Psoas muscle (tissue), 7 donors: ENCODE measurements at regions not wholly inside any gene's neighbourhood (a gene's known extent, or its start where the extent isn't known, plus 50 kb on each side); places are given as distances from the start of the nearest gene placed in this dataset.

Source experiments
- ATAC-seq, 4 donors: fragments of 200-7000 bp; cut with Tn5 transposase; one replicate each; pipeline ENCODE4 v1.9.1; 2020; ENCODE audit warnings: moderate library complexity in 3 of 4, mild to moderate bottlenecking in 2 of 4
- DNase-seq, 2 donors: peaks; one replicate each; pipeline ENCODE4 v3.0.0-alpha.2; 2020
- H3K27ac ChIP-seq: fragments of 200-600 bp; one replicate; pipeline ENCODE4 v1.8.0; 2022
- H3K27me3 ChIP-seq, 3 donors: fragments of 200-600 bp in 1 of 3; one replicate each; pipeline versions ENCODE4 v1.6.1 to v1.8.0; 2013 to 2022; ENCODE audit warnings: low read length in 2 of 3, mild to moderate bottlenecking in 2 of 3, moderate library complexity in 1 of 3; ENCODE audit not compliant: insufficient read depth in 3 of 3
- H3K36me3 ChIP-seq, 2 donors: fragments of 200-600 bp in 1 of 2; one replicate each; pipeline versions ENCODE4 v1.6.1 to v1.8.0; 2013 to 2022; ENCODE audit warnings: low read depth in 1 of 2, mild to moderate bottlenecking in 1 of 2, moderate library complexity in 1 of 2; ENCODE audit not compliant: insufficient read depth in 1 of 2
- H3K4me1 ChIP-seq: fragments of 200-600 bp; one replicate; pipeline ENCODE4 v1.8.0; 2022
- H3K4me3 ChIP-seq: fragments of 200-600 bp; one replicate; pipeline ENCODE4 v1.8.0; 2022; ENCODE audit warnings: mild to moderate bottlenecking
- H3K9me3 ChIP-seq: fragments of 200-600 bp; one replicate; pipeline ENCODE4 v1.8.0; 2022
- CTCF ChIP-seq: fragments of 200-600 bp; IDR thresholded peaks from one replicate; pipeline ENCODE4 v1.8.0; 2022; ENCODE audit warnings: antibody characterized with exemption
- WGBS, 3 donors: extraction: QIAGEN DNeasy Blood & Tissue Kit; methylation state at CpG; one replicate each; pipeline versions ENCODE4 v1.1.6 to v1.1.7; 2013; 5-methylcytosine and 5-hydroxymethylcytosine counted together
- intact Hi-C, 2 donors: fragments of 100-400 bp; cut with DNase I; formaldehyde crosslinking; loops; one replicate each; pipeline versions ENCODE4 v1.11.0 to v1.14.2; 2022
- donor health status: healthy with polysubstance abuse.
- donor health status: DM: no; HTN: no; CAD: no; lungs with moderate emphysema.
- donor health status: Bipolar disorder and iron deficiency.
- donor health status: healthy.
- donor health status: DM: yes; HTN: yes; CAD: no.
- donor health status: DM: no; HTN: no; CAD: no.
- donor health status: DM: yes; HTN: yes; CAD: no.

GRCh38 chr4:112776535-112776934 lies 139.6 kb downstream of the LARP7 start:
- no peak for DNase-seq
- H3K4me1 ChIP-seq, result no peaks in the 10 kb centered on the region
- no peak overlapping the region for H3K27ac ChIP-seq
- TF ChIP-seq CTCF, result no peak
- no peaks in the 10 kb centered on the region for H3K27me3 ChIP-seq
- no peaks in the 10 kb centered on the region for H3K9me3 ChIP-seq
- ATAC-seq, result no peak
- intact Hi-C loops, result no loop called here
- H3K36me3 ChIP-seq, result no peaks in the 10 kb centered on the region
- H3K4me3 ChIP-seq, result no peak overlapping the region
- WGBS, 3 donors, result 91 to 94% (median 94%) methylated on average over 1 of the region's 1 CpG

- DNase-seq, result no peak
- Histone ChIP-seq H3K4me3 (no peak overlapping the region), H3K27me3 (no peaks in the 10 kb centered on the region), H3K4me1 (no peaks in the 10 kb centered on the region), H3K27ac (no peak overlapping the region), H3K9me3 (no peaks in the 10 kb centered on the region), H3K36me3 (no peaks in the 10 kb centered on the region)
- no peak for ATAC-seq
- 91 to 93% (median 92%) methylated on average over 7 of the region's 7 CpGs for WGBS, 3 donors
- no peak for TF ChIP-seq CTCF
- intact Hi-C loops, result no loop called here
Measured at GRCh38 chr4:112778520-112778919, 141.6 kb downstream of the LARP7 start.

- intact Hi-C loops, result no loop called here
- WGBS, 3 donors, result 60 to 90% (median 67%) methylated on average over 2 of the region's 2 CpGs
- ATAC-seq (no peak), DNase-seq (no peak)
- Histone ChIP-seq H3K4me1 (no peaks in the 10 kb centered on the region), H3K4me3 (no peak overlapping the region), H3K9me3 (no peaks in the 10 kb centered on the region), H3K27me3 (no peaks in the 10 kb centered on the region), H3K27ac (no peak overlapping the region), H3K36me3 (no peaks in the 10 kb centered on the region)
- no peak for TF ChIP-seq CTCF
Measured at GRCh38 chr4:112793033-112793432, 156.1 kb downstream of the LARP7 start.

- intact Hi-C loops, result no loop called here
- no peak for DNase-seq
- Histone ChIP-seq H3K27me3 (no peaks in the 10 kb centered on the region), H3K4me3 (no peak overlapping the region), H3K27ac (no peak overlapping the region), H3K9me3 (no peaks in the 10 kb centered on the region), H3K4me1 (no peaks in the 10 kb centered on the region), H3K36me3 (no peaks in the 10 kb centered on the region)
- 80 to 91% (median 85%) methylated on average over 5 of the region's 5 CpGs for WGBS, 3 donors
- TF ChIP-seq CTCF, result no peak
- no peak for ATAC-seq
Measured at GRCh38 chr4:112800001-112800400, 163.1 kb downstream of the LARP7 start.

GRCh38 chr4:112801341-112801740 lies 164.4 kb downstream of the LARP7 start:
- Histone ChIP-seq H3K27ac (no peak overlapping the region), H3K4me3 (no peak overlapping the region), H3K27me3 (no peaks in the 10 kb centered on the region), H3K36me3 (no peaks in the 10 kb centered on the region), H3K4me1 (no peaks in the 10 kb centered on the region), H3K9me3 (no peaks in the 10 kb centered on the region)
- intact Hi-C loops, result no loop called here
- ATAC-seq, result no peak
- no peak for TF ChIP-seq CTCF
- no peak for DNase-seq
